HepG2 (cell line): ENCODE measurements at regions not wholly inside any gene's neighbourhood (a gene's known extent, or its start where the extent isn't known, plus 50 kb on each side); places are given as distances from the start of the nearest gene placed in this dataset.

Experiments
- ATAC-seq: fragments of 200-7000 bp; cut with Tn5 transposase; 3 replicates; pipeline ENCODE4 v1.9.1; 2020; ENCODE audit warnings: mild to moderate bottlenecking, moderate library complexity
- BruUV-seq: library from RNA; stranded (reverse); fragments of 400-500 nt; replicated peaks from 2 replicates; lab custom pipeline; 2021; lab: Mats Ljungman, UMichigan
- CTCF ChIA-PET: fragments of 300-600 bp; formaldehyde crosslinking; extraction: SDS; loops from one replicate; lab custom pipeline; 2021; ENCODE audit warnings: low total read pairs, inconsistent platforms, low intra/inter-chr PET ratio; lab: Yijun Ruan, JAX
- POLR2A ChIA-PET: fragments of 350-600 bp; sonication (Branson Sonifier 250); formaldehyde crosslinking; loops from one replicate; lab custom pipeline; 2020; ENCODE audit warnings: antibody characterized with exemption, inconsistent platforms; lab: Yijun Ruan, JAX
- DNase-seq: peaks from one replicate; pipeline ENCODE4 v3.0.0-alpha.2; 2015; ENCODE audit warnings: low spot score
- FAIRE-seq: peaks from 3 replicates; lab custom pipeline; 2011; peaks lifted over from hg19 to GRCh38; lab: Jason Lieb, UNC
- H2AFZ ChIP-seq: one replicate; pipeline ENCODE4 v1.6.1; 2011; ENCODE audit warnings: low read length, inconsistent platforms
- H3K27ac ChIP-seq: fragments of 300-600 bp; 3 replicates; pipeline ENCODE4 v1.8.0; 2011; ENCODE audit warnings: mixed run types, mild to moderate bottlenecking, mixed read lengths, low read length, inconsistent platforms; ENCODE audit not compliant: insufficient read depth; ENCODE audit errors: extremely low read length
- H3K27me3 ChIP-seq, 2 experiments: fragments of 200-600 bp in 1 of 2; 2 replicates in 1 of 2; 3 replicates in 1 of 2; pipeline versions ENCODE4 v1.6.0 to v1.8.0; 2011; ENCODE audit warnings: low read length in 2 of 2, mild to moderate bottlenecking in 2 of 2, moderate library complexity in 2 of 2, inconsistent platforms in 1 of 2; ENCODE audit not compliant: insufficient read depth in 2 of 2, control insufficient read depth in 1 of 2
- H3K36me3 ChIP-seq, 2 experiments: fragments of 200-600 bp in 1 of 2; replicated peaks in 1 of 2; 2 replicates in 1 of 2; 3 replicates in 1 of 2; pipeline versions ENCODE4 v1.5.1 to v1.8.0; 2011; ENCODE audit warnings: low read length in 2 of 2, inconsistent platforms in 1 of 2; ENCODE audit not compliant: insufficient read depth in 2 of 2, control insufficient read depth in 1 of 2
- H3K4me1 ChIP-seq: 2 replicates; pipeline ENCODE4 v1.5.1; 2012; ENCODE audit warnings: low read length, inconsistent platforms; ENCODE audit not compliant: insufficient read depth
- H3K4me2 ChIP-seq: 2 replicates; pipeline ENCODE4 v1.6.0; 2011; ENCODE audit warnings: low read depth, low read length, inconsistent platforms
- H3K4me3 ChIP-seq, 3 experiments: fragments of 200-600 bp in 1 of 3; sonication (generic), shearing (Covaris generic) in 1 of 3; replicated peaks in 1 of 3; 2 replicates each; pipeline ENCODE4 v1.5.1; 2011 to 2016; ENCODE audit warnings: low read length in 3 of 3, inconsistent platforms in 2 of 3, low read depth in 2 of 3, mild to moderate bottlenecking in 2 of 3, control low read depth in 1 of 3, mixed read lengths in 1 of 3; ENCODE audit not compliant: insufficient read depth in 1 of 3
- H3K79me2 ChIP-seq: one replicate; pipeline ENCODE4 v1.6.1; 2011; ENCODE audit warnings: low read length, inconsistent platforms; ENCODE audit not compliant: insufficient read depth
- H3K9ac ChIP-seq: 2 replicates; pipeline ENCODE4 v1.6.0; 2011; ENCODE audit warnings: mild to moderate bottlenecking, low read depth, low read length, inconsistent platforms; ENCODE audit not compliant: insufficient read depth
- H3K9me3 ChIP-seq: 2 replicates; pipeline ENCODE4 v1.5.1; 2012; ENCODE audit warnings: mild to moderate bottlenecking, low read length
- H4K20me1 ChIP-seq: 2 replicates; pipeline ENCODE4 v1.6.0; 2011; ENCODE audit warnings: inconsistent platforms, mild to moderate bottlenecking, low read length, moderate library complexity; ENCODE audit not compliant: insufficient read depth
- BORCS8-MEF2B ChIP-seq: sonication (generic); formaldehyde crosslinking; IDR thresholded peaks from 2 replicates; pipeline ENCODE4 v1.8.0; 2022; ENCODE audit warnings: mild to moderate bottlenecking, missing genetic modification reagents
- ERF ChIP-seq: IDR thresholded peaks from 2 replicates; pipeline ENCODE4 v1.6.1; 2018; ENCODE audit warnings: missing biosample characterization, missing genetic modification reagents
- EZH2 ChIP-seq: conservative IDR thresholded peaks from 2 replicates; pipeline ENCODE4 v1.6.1; 2012; ENCODE audit warnings: mild to moderate bottlenecking, low read depth, low read length, moderate library complexity
- NCOA2 ChIP-seq: sonication (generic); formaldehyde crosslinking; IDR thresholded peaks from 2 replicates; pipeline ENCODE4 v1.8.0; 2022; ENCODE audit warnings: inconsistent platforms
- NFYB ChIP-seq: sonication (generic); formaldehyde crosslinking; IDR thresholded peaks from 2 replicates; pipeline ENCODE4 v1.4.0; 2020; ENCODE audit warnings: missing genetic modification reagents
- ZNF34 ChIP-seq: sonication (generic); formaldehyde crosslinking; IDR thresholded peaks from 2 replicates; pipeline ENCODE4 v1.4.0; 2020; ENCODE audit warnings: mild to moderate bottlenecking, missing genetic modification reagents, borderline replicate concordance
- ZNF775 ChIP-seq: sonication (generic); formaldehyde crosslinking; IDR thresholded peaks from 2 replicates; pipeline ENCODE4 v1.4.0; 2020; ENCODE audit warnings: missing genetic modification reagents, mild to moderate bottlenecking, moderate library complexity, borderline replicate concordance
- WGBS: methylation state at CpG from one replicate; pipeline ENCODE4 v1.1.6; 2017; ENCODE audit warnings: low lambda C conversion rate; 5-methylcytosine and 5-hydroxymethylcytosine counted together
- in situ Hi-C: cut with HindIII; loops from 2 replicates; pipeline ENCODE4 v1.10.0; 2017; ENCODE audit warnings: low pct_unique_long_range_greater_than_20kb; ENCODE audit not compliant: extremely low pct_ligation_motif_present
- intact Hi-C: fragments of 100-400 bp; cut with micrococcal nuclease; formaldehyde crosslinking; loops from one replicate; pipeline ENCODE4 v1.10.0; 2022; ENCODE audit not compliant: unreplicated experiment
- TF ChIP-seq, protein P1 (sequence below): sonication (generic); formaldehyde crosslinking; IDR thresholded peaks from 2 replicates; pipeline ENCODE4 v1.4.0; 2020; ENCODE audit warnings: mild to moderate bottlenecking, missing genetic modification reagents
- TF ChIP-seq, protein P2 (sequence below): sonication (generic); formaldehyde crosslinking; IDR thresholded peaks from 2 replicates; pipeline ENCODE4 v1.5.0; 2020; ENCODE audit warnings: missing genetic modification reagents, mild to moderate bottlenecking, borderline replicate concordance
- TF ChIP-seq, protein P3 (sequence below): sonication (generic); formaldehyde crosslinking; IDR thresholded peaks from 2 replicates; pipeline ENCODE4 v1.8.0; 2022; ENCODE audit warnings: missing genetic modification reagents, mild to moderate bottlenecking, inconsistent platforms, borderline replicate concordance

DNA sequence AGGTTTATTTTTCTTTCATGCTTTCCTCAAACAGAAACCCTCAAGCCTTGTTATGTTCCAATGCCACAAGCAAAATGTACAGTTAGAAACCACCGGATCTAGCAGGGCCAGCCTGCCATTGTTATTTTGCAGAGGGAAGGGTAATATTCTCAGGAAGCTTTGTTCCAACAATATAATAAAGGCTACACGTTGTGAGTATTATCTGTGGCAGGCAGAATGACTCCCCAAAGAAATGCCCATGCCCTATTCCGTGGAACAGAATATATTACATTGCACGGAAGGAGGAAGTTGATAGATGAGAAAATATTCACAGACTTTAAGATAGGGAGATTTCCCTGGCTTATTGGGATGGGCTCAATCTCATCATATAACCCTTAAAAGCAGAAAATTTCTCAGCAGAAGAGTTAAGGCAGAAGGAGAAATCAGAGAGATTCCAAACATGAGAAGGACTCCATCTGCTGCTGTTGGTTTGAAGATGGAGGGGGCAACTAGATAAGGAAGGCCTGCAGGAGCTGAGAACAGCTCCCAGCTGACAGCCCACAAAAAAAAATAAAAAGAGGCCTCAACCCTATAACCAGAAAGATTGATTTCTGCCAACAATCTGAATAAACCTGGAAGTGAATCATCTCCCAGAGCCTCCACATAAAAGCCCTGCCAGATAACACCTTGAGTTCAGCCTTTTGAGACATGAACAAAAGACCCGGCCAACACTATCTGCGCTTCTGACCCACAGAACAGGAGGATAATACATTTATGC, 466.6 kb downstream of the LPIN1 start:
- TF ChIP-seq BORCS8-MEF2B (no peak), NFYB (no peak), EZH2 (no peak), ERF (CRISPR knock-in tag) (no peak), ZNF34 (CRISPR knock-in tag) (no peak), ZNF775 (CRISPR knock-in tag) (no peak), NCOA2 (no peak)
- TF ChIP-seq, protein P1, sequence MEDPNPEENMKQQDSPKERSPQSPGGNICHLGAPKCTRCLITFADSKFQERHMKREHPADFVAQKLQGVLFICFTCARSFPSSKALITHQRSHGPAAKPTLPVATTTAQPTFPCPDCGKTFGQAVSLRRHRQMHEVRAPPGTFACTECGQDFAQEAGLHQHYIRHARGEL (CRISPR knock-in tag), result no peak
- TF ChIP-seq, protein P2, sequence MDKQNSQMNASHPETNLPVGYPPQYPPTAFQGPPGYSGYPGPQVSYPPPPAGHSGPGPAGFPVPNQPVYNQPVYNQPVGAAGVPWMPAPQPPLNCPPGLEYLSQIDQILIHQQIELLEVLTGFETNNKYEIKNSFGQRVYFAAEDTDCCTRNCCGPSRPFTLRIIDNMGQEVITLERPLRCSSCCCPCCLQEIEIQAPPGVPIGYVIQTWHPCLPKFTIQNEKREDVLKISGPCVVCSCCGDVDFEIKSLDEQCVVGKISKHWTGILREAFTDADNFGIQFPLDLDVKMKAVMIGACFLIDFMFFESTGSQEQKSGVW, result no peak
- TF ChIP-seq, protein P3, sequence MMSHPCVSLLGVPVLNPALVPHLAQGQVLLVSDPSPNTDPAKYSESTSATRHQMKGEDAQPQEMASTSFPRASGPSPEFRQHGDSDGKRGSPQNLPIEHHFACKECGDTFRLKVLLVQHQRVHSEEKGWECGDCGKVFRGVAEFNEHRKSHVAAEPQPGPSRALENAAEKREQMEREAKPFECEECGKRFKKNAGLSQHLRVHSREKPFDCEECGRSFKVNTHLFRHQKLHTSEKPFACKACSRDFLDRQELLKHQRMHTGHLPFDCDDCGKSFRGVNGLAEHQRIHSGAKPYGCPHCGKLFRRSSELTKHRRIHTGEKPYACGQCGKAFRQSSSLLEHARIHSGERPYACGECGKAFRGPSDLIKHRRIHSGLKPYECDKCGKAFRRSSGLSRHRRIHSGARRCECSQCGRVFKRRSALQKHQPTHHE, result no peak
- no peaks in the 10 kb centered on the region for H3K9me3 ChIP-seq
- H3K4me1 ChIP-seq, result no peaks in the 10 kb centered on the region
- no peak overlapping the region for H3K9ac ChIP-seq
- no peaks in the 10 kb centered on the region for H3K79me2 ChIP-seq
- ATAC-seq, result no peak
- ChIA-PET CTCF (no interaction called here), POLR2A (no interaction called here)
- peaks cover 0 to 9% of the 10 kb centered on the region in 2 experiments; a peak in 2 of 5 replicates for H3K27me3 ChIP-seq
- no peaks in the 10 kb centered on the region for H4K20me1 ChIP-seq
- no peak overlapping the region for H3K4me2 ChIP-seq
- WGBS, result 18% methylated on average over 6 of the region's 6 CpGs
- intact Hi-C loops, result no loop called here
- H3K4me3 ChIP-seq, result no peak overlapping the region
- no peak for DNase-seq
- BruUV-seq, result no TSS peak
- H3K36me3 ChIP-seq, result no peaks in the 10 kb centered on the region
- in situ Hi-C loops, result no loop called here
- H3K27ac ChIP-seq, result no peak overlapping the region
- no peak overlapping the region for H2AFZ ChIP-seq
- FAIRE-seq, result no peak
